CD4-positive, alpha-beta memory T cell (primary cell): ENCODE measurements at regions not wholly inside any gene's neighbourhood (a gene's known extent, or its start where the extent isn't known, plus 50 kb on each side); places are given as distances from the start of the nearest gene placed in this dataset.

Source experiments
- CTCF ChIA-PET: fragments of 350-600 bp; sonication (Branson Sonifier 250); formaldehyde crosslinking; loops from one replicate; lab custom pipeline; 2021; ENCODE audit warnings: inconsistent platforms; ENCODE audit not compliant: partially characterized antibody; lab: Charles Lee
- POLR2A ChIA-PET: fragments of 350-600 bp; sonication (Branson Sonifier 250); formaldehyde crosslinking; loops from one replicate; lab custom pipeline; 2021; ENCODE audit not compliant: partially characterized antibody; lab: Charles Lee
- DNase-seq, 5 donors: peaks; one replicate each; pipeline versions ENCODE4 v3.0.0 to v3.0.0-alpha.2; 2020 to 2022; ENCODE audit warnings: mixed read lengths in 1 of 5
- H3K27ac ChIP-seq: one replicate; pipeline ENCODE4 v1.7.0; 2013; ENCODE audit warnings: low read depth, low read length
- H3K27me3 ChIP-seq: 2 replicates; pipeline ENCODE4 v1.7.0; 2013; ENCODE audit warnings: mild to moderate bottlenecking, low read length, moderate library complexity; ENCODE audit not compliant: insufficient read depth
- H3K36me3 ChIP-seq: 2 replicates; pipeline ENCODE4 v1.7.0; 2013; ENCODE audit warnings: mild to moderate bottlenecking, low read length, moderate library complexity; ENCODE audit not compliant: insufficient read depth
- H3K4me1 ChIP-seq: 2 replicates; pipeline ENCODE4 v1.7.0; 2013; ENCODE audit warnings: mild to moderate bottlenecking, low read length, moderate library complexity; ENCODE audit not compliant: insufficient read depth
- H3K4me3 ChIP-seq, 2 donors: one replicate each; pipeline ENCODE4 v1.7.0; 2013; ENCODE audit warnings: low read length in 2 of 2, mild to moderate bottlenecking in 1 of 2
- H3K9me3 ChIP-seq, 2 donors: one replicate each; pipeline ENCODE4 v1.7.0; 2013; ENCODE audit warnings: low read length in 2 of 2, control low read depth in 1 of 2; ENCODE audit not compliant: control insufficient read depth in 1 of 2
- H3K27ac Mint-ChIP-seq, 7 donors: one replicate each; pipeline ENCODE4 v1.8.0; 2020 to 2021; ENCODE audit warnings: mixed read lengths in 7 of 7, mild to moderate bottlenecking in 6 of 7, inconsistent platforms in 3 of 7, moderate library complexity in 3 of 7
- H3K27me3 Mint-ChIP-seq, 2 donors: one replicate each; pipeline ENCODE4 v1.8.0; 2020 to 2021; ENCODE audit warnings: mixed read lengths in 2 of 2
- H3K36me3 Mint-ChIP-seq, 2 donors: one replicate each; pipeline ENCODE4 v1.8.0; 2020 to 2021; ENCODE audit warnings: mixed read lengths in 2 of 2, inconsistent platforms in 1 of 2, mild to moderate bottlenecking in 1 of 2
- H3K4me1 Mint-ChIP-seq, 4 donors: one replicate each; pipeline ENCODE4 v1.8.0; 2020 to 2021; ENCODE audit warnings: mixed read lengths in 4 of 4, mild to moderate bottlenecking in 1 of 4
- H3K4me3 Mint-ChIP-seq, 8 donors: one replicate each; pipeline ENCODE4 v1.8.0; 2020 to 2021; ENCODE audit warnings: mixed read lengths in 8 of 8, mild to moderate bottlenecking in 7 of 8, moderate library complexity in 6 of 8, inconsistent platforms in 3 of 8
- H3K9me3 Mint-ChIP-seq, 8 donors: one replicate each; pipeline ENCODE4 v1.8.0; 2020 to 2021; ENCODE audit warnings: mixed read lengths in 8 of 8, mild to moderate bottlenecking in 5 of 8, inconsistent platforms in 3 of 8, moderate library complexity in 1 of 8
- intact Hi-C: fragments of 100-400 bp; cut with micrococcal nuclease; formaldehyde crosslinking; loops from one replicate; pipeline ENCODE4 v1.15.1; 2023

DNA sequence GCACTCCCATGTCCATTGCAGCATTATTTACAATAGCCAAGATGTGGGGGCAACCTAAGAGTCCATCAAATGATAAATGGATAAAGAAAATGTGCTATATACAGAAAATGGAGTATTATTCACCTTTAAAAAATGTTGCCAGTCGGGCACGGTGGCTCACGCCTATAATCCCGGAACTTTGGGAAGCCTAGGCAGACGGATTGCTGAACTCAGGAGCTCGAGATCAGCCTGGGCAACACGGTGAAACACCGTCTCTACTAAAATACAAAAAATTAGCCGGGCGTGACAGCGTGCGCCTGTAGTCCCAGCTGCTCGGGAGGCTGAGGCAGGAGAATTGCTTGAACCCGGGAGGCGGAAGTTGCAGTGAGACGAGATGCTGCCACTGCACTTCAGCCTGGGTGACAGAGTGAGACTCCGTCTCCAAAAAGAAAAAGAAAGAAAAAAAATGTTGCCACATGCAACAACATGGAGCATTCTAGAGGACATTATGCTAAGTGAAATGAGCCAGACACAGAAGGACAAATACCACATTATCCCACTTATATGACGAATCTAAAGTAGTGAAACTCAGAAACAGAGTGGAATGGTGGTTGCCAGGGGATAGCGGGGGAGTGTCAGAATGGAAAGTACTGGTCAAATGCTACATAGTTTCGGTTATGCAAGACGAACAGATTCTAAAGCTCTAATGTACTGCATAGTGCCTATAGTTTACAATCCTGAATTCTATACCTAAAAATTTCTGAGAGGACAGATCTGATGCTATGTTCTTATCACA is 1385.6 kb upstream of the TMEFF2 start:
- Mint-ChIP-seq H3K9me3 (peaks cover 0 to 5% (median 0%) of the 10 kb centered on the region in 8 donors), H3K27ac (no peak overlapping the region), H3K27me3 (peaks cover 0 to 1% of the 10 kb centered on the region in 2 donors), H3K4me3 (no peak overlapping the region), H3K36me3 (no peaks in the 10 kb centered on the region), H3K4me1 (no peaks in the 10 kb centered on the region)
- no peaks in the 10 kb centered on the region for H3K4me1 ChIP-seq
- no peak overlapping the region for H3K27ac ChIP-seq
- H3K36me3 ChIP-seq = no peaks in the 10 kb centered on the region
- no peak for DNase-seq
- POLR2A ChIA-PET = no interaction called here
- CTCF ChIA-PET = no interaction called here
- H3K9me3 ChIP-seq = no peaks in the 10 kb centered on the region
- no peaks in the 10 kb centered on the region for H3K27me3 ChIP-seq
- H3K4me3 ChIP-seq = no peak overlapping the region
- intact Hi-C loops = no loop called here

DNA sequence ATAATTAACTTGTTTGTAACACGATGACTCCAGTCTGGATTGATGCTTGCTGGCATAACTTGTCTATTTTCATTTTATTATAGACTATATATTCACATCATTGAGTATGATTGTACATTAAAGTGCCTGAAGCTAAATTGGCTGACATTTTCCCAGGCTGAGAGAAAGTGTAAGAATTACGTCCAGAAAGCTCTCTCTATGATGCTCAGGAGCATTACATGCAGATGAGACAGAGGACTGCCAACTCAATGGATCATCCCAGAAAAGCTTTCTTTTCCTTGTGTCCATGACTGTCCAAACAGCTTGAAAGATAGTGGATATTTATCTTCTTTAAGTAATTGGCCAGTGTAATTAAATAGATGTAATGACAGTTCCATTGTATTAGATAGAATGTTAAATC is 1372.2 kb upstream of the TMEFF2 start:
- Histone ChIP-seq H3K27ac (no peak overlapping the region), H3K4me3 (no peak overlapping the region), H3K36me3 (no peaks in the 10 kb centered on the region), H3K27me3 (no peaks in the 10 kb centered on the region), H3K4me1 (no peaks in the 10 kb centered on the region), H3K9me3 (no peaks in the 10 kb centered on the region)
- no peaks in the 10 kb centered on the region for H3K4me1 Mint-ChIP-seq
- DNase-seq = no peak
- intact Hi-C loops = no loop called here
- ChIA-PET CTCF (no interaction called here), POLR2A (no interaction called here)
- H3K4me3 Mint-ChIP-seq = no peak overlapping the region
- H3K9me3 Mint-ChIP-seq = peaks cover 0 to 2% (median 0%) of the 10 kb centered on the region in 8 donors
- no peak overlapping the region for H3K27ac Mint-ChIP-seq
- no peaks in the 10 kb centered on the region for H3K27me3 Mint-ChIP-seq
- H3K36me3 Mint-ChIP-seq = no peaks in the 10 kb centered on the region

DNA sequence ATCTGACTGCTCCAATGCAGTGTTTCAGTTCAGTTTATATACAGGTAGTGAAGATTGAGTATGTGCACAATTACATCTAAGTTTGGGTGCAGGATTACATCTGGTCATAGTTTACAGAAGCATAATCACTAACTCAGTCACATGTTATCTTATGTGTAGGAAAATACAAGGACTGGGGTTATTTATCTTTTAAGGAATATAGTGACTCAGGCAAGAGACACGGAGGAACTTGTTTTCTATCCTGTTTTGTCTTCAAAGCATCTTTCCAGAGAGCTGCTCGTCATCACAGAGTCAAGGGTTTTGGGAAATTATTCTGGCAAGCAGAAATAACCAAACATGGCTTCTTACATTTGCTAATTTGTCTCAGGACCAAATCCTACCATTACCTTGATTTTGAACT is 1371.5 kb upstream of the TMEFF2 start:
- H3K27ac ChIP-seq = no peak overlapping the region
- CTCF ChIA-PET = no interaction called here
- POLR2A ChIA-PET = no interaction called here
- no peaks in the 10 kb centered on the region for H3K36me3 Mint-ChIP-seq
- H3K9me3 ChIP-seq = no peaks in the 10 kb centered on the region
- H3K4me1 ChIP-seq = no peaks in the 10 kb centered on the region
- DNase-seq = no peak
- H3K4me3 Mint-ChIP-seq = no peak overlapping the region
- no peaks in the 10 kb centered on the region for H3K4me1 Mint-ChIP-seq
- peaks cover 0 to 2% (median 0%) of the 10 kb centered on the region in 8 donors for H3K9me3 Mint-ChIP-seq
- intact Hi-C loops = no loop called here
- H3K27me3 ChIP-seq = no peaks in the 10 kb centered on the region
- H3K27me3 Mint-ChIP-seq = no peaks in the 10 kb centered on the region
- H3K36me3 ChIP-seq = no peaks in the 10 kb centered on the region
- no peak overlapping the region for H3K27ac Mint-ChIP-seq
- H3K4me3 ChIP-seq = no peak overlapping the region

DNA sequence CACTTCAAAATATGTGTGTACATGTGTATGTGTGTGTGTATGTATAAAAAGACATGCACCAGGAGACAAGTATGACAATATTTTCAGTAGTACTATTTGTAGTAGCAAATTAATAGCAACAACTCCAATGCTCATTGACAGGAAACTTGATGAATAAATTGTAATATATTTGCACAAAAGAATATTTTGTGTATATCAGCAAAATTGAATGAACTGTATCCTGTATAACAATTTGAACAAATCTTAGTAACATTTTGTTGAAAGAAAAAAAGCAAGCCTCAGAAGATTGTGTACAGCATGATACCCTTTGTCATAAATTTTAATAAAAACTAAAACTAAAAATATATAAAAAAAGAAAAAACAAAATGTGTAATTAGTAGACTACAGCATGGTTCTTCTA is 1367.3 kb upstream of the TMEFF2 start:
- Mint-ChIP-seq H3K4me1 (no peaks in the 10 kb centered on the region), H3K27me3 (no peaks in the 10 kb centered on the region), H3K27ac (no peak overlapping the region), H3K36me3 (no peaks in the 10 kb centered on the region), H3K9me3 (no peaks in the 10 kb centered on the region), H3K4me3 (no peak overlapping the region)
- POLR2A ChIA-PET = no interaction called here
- H3K9me3 ChIP-seq = no peaks in the 10 kb centered on the region
- H3K36me3 ChIP-seq = no peaks in the 10 kb centered on the region
- H3K27me3 ChIP-seq = no peaks in the 10 kb centered on the region
- H3K4me1 ChIP-seq = no peaks in the 10 kb centered on the region
- no peak overlapping the region for H3K27ac ChIP-seq
- CTCF ChIA-PET = no interaction called here
- H3K4me3 ChIP-seq = no peak overlapping the region
- intact Hi-C loops = no loop called here
- DNase-seq = no peak

DNA sequence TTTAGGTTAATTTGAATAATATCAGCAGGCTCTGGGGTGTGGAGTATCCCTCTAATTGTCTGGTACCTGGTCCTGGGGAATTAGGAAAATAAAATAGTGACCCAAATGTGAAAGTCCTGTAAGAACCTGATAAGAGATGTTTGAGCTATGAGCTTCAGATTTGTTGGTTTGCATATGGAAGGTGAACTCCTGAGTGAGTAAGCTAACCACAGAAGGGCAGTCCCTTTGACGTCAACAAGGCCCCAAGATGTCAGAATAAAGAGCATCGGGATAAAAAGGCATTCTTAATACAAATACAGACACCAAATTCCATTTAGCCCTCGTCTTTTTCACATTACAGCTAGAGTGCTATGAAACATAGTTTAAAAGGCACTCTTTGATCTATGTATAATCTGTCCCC is 1366.3 kb upstream of the TMEFF2 start:
- Histone ChIP-seq H3K4me1 (no peaks in the 10 kb centered on the region), H3K27ac (no peak overlapping the region), H3K27me3 (no peaks in the 10 kb centered on the region), H3K36me3 (no peaks in the 10 kb centered on the region), H3K4me3 (no peak overlapping the region), H3K9me3 (no peaks in the 10 kb centered on the region)
- ChIA-PET POLR2A (no interaction called here), CTCF (no interaction called here)
- intact Hi-C loops = no loop called here
- H3K36me3 Mint-ChIP-seq = no peaks in the 10 kb centered on the region
- no peak overlapping the region for H3K4me3 Mint-ChIP-seq
- H3K9me3 Mint-ChIP-seq = no peaks in the 10 kb centered on the region
- H3K27ac Mint-ChIP-seq = no peak overlapping the region
- no peaks in the 10 kb centered on the region for H3K4me1 Mint-ChIP-seq
- no peaks in the 10 kb centered on the region for H3K27me3 Mint-ChIP-seq
- DNase-seq = no peak

DNA sequence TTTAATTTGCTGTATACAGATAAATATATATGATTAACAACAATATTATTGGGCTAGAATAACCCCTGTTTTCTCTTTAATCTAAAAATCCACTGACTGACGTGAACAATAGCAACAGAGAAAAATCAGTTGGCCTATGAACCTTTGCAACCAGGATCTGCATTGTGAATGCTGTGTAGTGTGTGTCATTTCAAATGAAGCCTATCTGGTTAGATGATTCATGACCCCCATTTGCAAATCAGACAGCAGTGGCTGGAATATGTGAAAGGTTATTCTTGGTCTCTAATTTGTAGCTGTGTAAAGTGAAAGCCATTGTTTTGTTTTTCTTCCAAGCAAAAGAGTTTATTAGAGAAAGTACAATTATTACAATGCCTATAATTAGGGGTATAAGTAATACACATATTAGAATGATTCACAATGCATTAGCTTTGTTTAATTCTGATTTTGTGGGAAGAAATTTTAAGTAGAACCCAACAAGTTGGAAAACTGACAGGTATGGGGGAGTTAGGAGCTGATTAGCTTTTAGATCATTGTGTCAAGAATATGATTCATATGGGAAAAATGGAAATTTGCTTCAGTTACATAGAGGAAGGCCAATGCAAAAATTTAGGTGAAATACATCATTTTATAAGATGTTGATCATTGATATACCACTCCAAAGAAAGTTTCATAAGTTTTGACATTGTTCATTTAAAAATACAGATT is 1362.2 kb upstream of the TMEFF2 start:
- Mint-ChIP-seq H3K4me3 (no peak overlapping the region), H3K4me1 (no peaks in the 10 kb centered on the region), H3K27ac (no peak overlapping the region), H3K9me3 (no peaks in the 10 kb centered on the region), H3K27me3 (no peaks in the 10 kb centered on the region), H3K36me3 (no peaks in the 10 kb centered on the region)
- POLR2A ChIA-PET = no interaction called here
- H3K9me3 ChIP-seq = no peaks in the 10 kb centered on the region
- H3K27ac ChIP-seq = no peak overlapping the region
- intact Hi-C loops = no loop called here
- H3K27me3 ChIP-seq = no peaks in the 10 kb centered on the region
- H3K4me3 ChIP-seq = no peak overlapping the region
- no peaks in the 10 kb centered on the region for H3K4me1 ChIP-seq
- H3K36me3 ChIP-seq = no peaks in the 10 kb centered on the region
- DNase-seq = no peak
- CTCF ChIA-PET = no interaction called here

DNA sequence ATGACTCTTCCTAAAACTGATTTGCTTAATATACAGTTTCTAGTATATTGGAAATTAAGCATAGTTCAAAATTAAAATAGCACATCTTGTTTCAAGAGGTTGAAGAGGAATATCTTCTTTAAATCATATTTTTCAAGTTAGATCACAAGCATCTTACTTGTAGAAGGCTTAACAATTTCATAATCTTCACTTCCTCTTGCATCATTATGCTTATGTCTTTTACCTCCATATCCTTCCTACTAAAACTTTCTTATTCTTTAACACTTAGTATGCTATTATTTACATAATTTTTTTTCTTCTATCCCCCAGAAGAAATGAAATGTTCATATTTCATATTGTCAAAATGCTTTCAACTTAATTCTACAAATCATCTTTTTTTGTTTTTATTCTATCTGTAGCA is 1354.9 kb upstream of the TMEFF2 start:
- H3K27ac ChIP-seq = no peak overlapping the region
- no peaks in the 10 kb centered on the region for H3K4me1 Mint-ChIP-seq
- no peaks in the 10 kb centered on the region for H3K27me3 ChIP-seq
- peaks cover 0 to 13% (median 6%) of the 10 kb centered on the region in 8 donors for H3K9me3 Mint-ChIP-seq
- H3K4me1 ChIP-seq = no peaks in the 10 kb centered on the region
- ChIA-PET POLR2A (no interaction called here), CTCF (no interaction called here)
- no peaks in the 10 kb centered on the region for H3K27me3 Mint-ChIP-seq
- intact Hi-C loops = no loop called here
- no peaks in the 10 kb centered on the region for H3K36me3 ChIP-seq
- no peak overlapping the region for H3K27ac Mint-ChIP-seq
- H3K36me3 Mint-ChIP-seq = no peaks in the 10 kb centered on the region
- no peak overlapping the region for H3K4me3 Mint-ChIP-seq
- H3K9me3 ChIP-seq = no peaks in the 10 kb centered on the region
- no peak overlapping the region for H3K4me3 ChIP-seq
- no peak for DNase-seq
